IPS DF 4.7 (cell line): ENCODE measurements at regions not wholly inside any gene's neighbourhood (a gene's known extent, or its start where the extent isn't known, plus 50 kb on each side); places are given as distances from the start of the nearest gene placed in this dataset.

Experiments used
- DNase-seq: peaks from one replicate; pipeline ENCODE4 v3.0.0-alpha.2; 2013; ENCODE audit warnings: low spot score; ENCODE audit errors: extremely low read depth

DNA sequence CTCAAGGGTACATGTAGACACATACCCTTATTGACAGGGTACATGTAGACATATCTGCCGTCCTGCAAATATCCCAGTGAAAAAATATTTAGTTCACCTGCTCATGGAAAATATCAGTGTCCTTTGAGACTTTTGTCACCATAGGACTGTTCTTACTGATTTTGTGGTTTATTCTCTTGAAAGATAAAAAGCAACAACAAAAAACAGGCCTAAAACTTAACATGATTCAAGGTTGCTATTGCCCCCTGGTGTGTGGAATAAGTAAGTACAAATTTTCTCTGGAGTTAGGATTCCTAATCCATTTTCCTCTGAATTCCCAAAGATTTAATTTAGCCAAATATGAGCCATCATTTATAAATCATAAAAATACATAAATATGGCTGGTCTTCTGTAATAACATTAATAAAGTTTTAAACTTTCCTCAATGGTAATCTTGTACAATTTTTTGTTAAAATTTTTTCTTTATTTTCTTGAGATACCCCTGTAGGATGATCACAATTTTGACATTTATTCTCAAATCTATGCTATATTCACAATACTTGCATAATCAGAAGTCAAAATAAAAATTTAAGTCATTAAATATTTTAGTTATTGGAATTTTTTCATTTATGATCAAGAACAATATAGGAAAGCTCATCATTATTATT, 741.4 kb upstream of the POT1 start:
- DNase-seq = no peak

DNA sequence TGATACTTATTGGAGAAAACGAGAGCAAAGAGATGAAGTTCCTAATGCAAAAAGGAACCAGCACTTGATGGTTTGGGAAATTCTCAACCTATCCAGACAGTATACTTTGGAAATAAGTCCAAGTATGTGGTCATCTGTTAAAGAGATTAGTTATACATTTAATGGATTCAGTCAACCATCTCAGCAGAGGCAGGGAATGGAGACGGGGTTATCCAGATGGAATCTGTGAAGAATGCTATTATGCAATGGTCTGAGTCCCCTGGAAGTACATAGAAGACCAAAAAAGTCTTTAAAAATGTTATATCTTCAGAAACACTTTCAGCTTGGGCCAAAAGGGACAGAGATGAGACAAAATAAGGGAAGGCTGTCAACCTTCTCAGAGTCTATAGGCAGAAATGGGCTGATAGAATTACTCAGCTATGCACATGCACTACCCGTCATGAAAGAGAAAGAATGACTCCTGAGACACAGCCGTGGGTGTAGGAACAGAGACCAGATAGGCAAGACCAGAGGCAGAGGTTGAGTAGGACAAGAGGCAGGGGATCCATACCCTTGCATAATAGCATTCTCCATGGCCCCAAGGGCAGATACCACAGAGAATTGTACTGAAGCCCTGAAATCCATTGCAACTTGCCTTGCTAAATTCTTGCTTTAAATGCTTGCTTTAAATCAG, 738.8 kb upstream of the POT1 start:
- no peak for DNase-seq

DNA sequence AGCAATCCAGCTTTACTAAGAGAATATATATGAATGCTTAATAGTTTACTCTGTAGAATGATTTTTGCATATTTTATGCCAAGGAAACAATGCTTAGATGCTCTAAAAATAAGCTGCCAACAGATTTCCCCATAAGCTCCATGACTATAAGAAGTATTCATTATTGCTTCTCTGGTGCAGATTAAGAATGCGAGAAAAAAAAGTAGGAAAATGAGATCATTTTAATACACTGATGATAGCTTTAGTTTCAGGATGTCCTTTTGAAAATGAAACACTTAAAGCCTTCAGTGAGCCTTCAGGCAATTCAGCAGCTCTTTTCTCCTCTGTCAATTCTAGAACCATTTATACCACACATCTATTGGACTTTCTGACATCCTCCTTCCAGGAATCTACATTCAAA, 735.0 kb upstream of the POT1 start:
- DNase-seq = no peak

DNA sequence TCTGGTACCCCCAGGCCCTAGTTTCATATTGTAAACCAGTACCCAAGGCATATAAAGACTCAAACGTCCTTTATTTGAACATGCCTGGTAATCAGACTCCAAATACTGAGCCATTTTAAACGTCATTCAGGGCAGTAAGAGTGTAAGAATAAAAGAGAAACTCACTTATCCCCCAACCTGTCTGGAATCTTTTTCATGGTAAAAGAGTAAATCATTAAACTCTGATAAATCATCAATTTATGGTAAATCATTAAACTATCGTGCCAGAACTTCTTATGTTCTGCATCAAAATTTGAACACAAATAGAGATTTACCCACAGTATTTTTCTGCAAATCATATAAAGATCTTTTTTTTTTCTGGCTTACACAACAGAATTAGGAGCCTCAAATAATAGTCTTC, 734.3 kb upstream of the POT1 start:
- DNase-seq = no peak

DNA sequence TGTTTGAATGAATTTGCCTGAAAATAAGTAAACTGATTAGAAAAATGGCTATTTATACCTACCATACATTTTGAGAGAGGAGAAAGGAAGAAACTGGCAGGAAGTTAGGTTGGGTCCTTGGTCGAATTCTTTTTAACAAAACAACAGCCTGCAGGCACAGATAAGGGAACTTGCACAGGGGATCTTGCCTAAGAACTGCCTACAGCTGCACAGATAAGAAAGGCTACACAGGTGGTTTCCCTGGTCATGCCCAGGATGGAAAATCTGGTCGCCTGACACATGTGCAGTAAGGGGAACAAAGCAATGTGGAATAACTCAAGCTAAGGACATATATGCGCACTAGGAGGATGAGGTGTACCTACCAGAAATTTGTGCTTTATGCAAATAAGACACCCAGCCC, 732.1 kb upstream of the POT1 start:
- no peak for DNase-seq

DNA sequence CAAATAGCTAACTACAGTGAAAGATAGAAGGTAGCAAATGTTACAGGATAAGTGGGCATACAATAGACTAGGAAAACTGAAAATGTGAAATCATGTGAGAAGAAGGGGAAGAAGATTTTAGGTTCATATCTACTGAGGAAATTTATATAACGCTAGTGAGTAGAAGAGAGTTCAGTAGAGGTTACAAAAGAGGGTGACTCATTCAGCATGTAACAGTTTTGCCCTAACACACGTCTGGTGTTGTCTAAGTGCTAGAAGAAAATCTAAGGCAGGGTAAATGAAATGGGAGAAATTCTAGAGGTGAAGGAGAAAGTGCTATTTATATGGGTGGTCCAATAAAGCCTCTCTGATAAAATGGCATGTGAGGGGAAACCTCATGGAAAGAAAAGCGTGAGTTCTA, 731.4 kb upstream of the POT1 start:
- DNase-seq = no peak

DNA sequence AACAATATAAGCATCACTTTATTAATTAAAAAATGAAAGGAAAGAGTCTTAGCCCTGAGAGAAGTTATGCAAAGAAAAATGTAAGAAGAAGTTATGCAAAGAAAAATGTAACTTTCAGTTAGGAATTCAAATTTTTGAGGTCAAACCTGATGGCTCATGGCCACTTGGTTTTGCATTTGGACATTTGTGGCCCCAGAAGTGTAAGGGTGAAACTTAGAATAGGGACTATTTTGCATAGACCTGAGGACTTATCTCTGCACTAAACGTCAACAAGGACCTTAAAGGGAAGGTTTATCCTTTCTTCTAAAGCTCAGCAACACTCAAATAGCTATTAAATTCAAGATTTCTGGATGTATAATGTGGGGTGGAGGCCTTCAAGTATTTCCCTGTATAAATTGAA, 724.5 kb upstream of the POT1 start:
- no peak for DNase-seq

DNA sequence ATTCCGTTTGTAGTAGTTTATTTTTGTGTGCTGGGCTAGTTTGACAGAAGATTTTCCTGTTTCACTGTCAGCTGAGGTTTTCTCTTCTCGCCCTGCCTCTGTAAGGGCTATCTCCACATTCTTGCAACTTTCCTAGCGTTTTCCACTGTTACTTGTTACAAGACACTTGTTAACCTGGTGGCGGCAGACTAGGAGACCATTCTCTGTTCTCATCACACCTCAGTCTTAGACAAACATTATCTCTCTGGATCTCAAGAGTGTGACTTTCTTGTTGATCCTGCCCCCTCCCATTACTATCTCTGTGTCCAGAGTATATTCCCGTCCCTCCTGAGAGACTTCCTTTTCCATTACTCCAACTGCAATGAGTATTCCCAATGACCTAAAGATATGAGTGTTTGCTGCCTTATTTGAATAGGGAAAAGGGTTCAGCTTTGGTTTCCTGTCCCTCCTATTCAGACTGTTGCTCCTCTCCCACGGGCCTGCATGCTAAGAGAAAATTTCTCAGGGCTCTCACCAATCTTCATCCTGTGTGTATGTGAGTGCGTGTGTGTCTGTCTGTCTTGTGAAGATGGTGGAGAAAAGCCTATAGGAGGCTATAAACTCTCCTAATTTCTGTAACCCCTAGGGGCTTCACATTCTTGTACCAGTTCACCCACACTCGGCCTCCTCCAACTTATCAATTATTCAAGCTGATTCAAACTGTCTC, 722.4 kb upstream of the POT1 start:
- no peak for DNase-seq

DNA sequence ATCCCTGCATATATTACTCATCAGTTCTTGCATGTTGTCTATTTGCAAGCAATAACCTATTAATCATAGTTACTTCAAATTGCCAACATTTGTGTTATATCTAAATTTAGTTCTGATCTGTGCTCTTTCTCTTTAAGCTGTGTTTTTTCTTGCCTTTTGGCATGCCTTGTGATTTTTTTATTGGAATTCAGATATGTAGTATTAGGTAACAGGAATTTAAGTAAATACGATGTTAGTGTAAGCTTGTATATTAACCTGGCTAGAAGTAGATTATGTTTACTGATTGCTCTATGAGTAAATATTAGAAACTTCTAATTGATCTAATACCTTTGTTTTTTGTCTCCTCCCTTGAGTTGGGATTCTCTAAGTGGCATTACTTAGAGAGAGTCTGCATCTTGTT, 718.9 kb upstream of the POT1 start:
- DNase-seq = no peak

DNA sequence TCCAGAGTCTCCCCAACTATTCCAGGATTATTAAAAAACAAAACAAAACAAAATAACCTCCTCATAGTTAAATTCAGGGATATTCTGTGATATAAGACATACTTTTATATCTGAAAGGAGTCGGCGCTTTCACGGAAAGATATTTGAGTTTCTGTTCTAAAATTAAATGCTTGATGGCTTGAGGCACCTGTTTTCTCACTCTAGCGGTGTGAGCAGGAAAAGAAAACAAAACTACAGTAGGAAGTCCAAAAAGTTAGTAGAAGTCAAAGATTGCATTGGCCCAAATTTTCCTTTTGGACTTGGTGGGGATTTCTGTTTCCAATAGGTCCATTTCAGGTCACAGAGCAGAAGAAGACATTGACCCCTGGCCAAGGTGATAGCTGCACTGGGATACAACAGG, 716.1 kb upstream of the POT1 start:
- DNase-seq = no peak

DNA sequence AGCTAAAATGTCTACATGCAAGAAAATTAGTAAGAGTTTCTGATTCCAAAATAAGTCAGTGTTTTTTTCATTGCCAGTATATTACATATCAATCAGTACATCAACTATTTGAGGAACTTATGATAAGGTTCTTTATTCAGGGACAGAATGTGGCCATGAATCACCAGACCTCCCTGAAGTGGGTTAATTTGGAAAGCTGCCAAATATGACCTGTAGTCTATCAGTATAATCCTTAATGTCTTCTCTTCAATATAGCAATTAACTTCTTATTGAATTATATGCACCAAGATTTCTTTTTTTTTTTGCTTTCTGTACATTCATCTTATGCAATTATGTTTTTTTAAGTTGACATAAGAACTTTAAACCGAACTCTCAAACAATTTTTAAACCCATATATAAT, 714.5 kb upstream of the POT1 start:
- DNase-seq = no peak

DNA sequence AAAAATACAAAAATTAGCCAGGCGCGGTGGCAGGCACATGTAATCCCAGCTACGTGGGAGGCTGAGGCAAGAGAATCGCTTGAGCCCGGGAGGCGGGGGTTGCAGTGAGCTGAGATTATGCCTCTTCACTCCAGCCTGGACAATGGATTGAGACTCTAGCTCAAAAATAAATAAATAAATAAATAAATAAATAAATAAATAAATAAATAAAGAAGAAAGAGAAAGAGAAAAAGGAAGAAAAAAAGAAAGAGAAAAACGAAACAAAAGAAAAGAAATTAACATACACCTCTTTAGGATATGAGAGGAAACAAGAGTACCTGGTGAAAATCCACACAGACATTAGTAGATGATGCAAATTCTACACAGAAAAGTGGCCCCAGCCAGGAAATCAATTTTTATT, 713.7 kb upstream of the POT1 start:
- no peak for DNase-seq

DNA sequence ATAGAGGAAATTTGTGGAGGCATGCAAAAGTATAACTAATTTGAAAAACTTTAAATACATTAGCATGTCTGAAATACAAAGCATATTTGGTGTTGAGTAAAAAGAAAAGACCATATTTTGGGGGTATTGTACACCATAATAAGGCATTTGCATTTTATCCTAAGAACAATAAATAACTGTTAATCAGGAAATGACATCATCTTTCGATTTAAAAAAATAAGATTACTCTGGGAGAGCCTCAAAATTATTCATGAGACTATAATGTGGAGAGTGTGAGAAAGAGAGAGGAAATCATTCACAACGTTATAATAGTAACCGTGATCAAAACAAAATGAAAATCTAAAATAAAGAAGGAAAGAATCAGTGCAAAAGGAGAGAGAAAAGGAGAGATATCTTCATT, 712.3 kb upstream of the POT1 start:
- DNase-seq = no peak

DNA sequence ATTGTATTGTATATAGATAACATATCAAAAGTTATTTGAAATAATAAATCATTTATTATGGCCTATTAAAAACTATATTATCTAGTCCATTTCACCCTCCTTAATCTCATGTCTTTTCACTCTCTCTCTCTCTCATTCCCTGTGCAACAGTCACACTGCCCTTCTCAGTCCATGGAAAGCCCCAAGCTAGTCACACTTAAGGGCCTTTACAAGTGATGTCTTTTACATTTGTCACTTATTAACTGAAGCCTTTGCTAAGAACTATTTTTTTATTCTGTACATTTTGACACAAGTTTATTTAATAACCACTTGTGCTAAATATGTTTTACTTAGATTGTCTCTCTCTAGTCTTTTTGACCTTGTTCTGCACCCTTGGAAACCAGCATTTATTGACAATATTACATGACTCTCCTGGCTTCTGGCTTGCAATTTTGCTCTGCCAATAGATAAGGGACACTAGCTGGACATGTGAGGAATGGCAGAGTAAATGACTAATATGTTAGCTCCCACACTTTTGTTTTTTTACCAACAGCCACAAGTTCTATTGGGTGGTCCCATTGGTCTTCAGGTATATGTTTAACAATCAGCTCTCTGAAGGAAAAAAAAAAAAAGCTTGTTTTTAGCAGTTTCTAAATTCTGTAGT, 706.8 kb upstream of the POT1 start:
- DNase-seq = no peak

DNA sequence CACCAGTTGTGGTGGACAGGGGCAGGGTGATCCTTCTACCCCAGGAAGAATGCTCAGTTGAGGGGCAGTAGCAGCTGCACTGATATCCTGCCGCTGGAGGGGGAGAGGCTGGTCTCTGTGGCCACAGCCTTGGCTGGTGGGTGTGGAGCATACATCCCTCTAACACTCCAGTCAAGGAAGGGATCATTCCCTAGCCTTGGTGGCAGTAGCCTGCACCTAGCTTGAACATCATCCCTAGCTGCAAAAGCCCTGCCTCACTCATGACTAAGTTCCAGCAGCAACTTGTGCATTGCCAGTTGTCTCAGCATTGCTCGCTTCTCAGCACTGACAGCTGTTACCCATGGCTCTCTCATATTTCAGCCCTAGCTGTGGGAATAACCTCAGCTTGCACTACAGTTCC, 688.9 kb upstream of the POT1 start:
- no peak for DNase-seq

DNA sequence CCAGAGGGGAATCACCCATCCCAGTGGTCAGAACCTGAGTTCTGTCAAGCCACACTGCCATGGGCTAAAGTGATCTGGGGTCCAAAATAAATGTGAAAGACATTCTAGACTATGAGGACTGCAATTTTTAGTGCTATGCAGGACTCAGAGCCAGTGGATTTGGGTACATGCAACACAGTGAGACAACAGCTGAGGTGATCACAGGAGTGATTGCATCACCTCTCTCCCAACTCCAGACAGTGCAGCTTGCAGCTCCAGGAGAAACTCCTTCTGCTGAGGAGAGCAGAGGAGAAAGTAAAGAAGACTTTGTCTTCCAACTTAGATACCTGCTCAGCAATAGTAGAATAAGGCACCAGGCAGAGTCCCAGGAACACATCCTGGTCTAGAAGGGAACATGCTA, 682.0 kb upstream of the POT1 start:
- no peak for DNase-seq

DNA sequence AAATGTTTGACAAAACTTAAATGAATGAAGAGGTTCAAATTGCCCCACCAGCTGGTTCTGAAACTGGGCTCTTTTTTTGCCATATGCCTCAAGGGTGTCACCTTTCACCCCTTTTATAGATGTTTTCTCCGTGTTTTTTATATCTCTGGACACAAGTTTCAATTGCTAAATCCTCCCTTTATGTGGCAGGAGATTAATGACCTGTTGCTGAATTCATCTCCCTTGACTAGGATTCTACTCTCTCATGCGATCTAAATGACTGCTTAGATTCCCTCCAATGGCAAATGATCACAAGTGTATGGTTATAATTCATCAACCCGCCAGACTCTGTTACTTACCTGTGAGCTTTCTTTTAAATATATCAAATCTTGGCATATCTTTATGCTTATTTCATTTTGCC, 677.0 kb upstream of the POT1 start:
- no peak for DNase-seq

DNA sequence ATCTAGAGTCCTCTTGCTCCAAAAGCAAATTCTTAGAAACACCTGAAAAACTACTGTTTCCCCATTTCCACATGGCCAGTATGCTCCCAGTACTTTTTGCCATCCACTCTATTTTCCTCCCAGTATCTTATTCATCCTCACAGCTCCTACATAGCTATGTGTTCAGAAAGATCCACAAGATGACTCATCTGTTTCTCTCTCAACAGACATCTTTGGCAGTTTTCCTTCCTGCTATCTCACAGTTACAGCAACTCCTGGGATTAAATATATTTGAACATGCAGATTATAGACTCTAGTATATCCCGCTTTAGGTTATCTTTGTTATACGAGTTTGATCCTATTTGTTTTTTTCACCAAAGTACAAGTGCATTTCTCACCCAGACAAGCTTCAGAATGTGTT, 675.6 kb upstream of the POT1 start:
- no peak for DNase-seq

DNA sequence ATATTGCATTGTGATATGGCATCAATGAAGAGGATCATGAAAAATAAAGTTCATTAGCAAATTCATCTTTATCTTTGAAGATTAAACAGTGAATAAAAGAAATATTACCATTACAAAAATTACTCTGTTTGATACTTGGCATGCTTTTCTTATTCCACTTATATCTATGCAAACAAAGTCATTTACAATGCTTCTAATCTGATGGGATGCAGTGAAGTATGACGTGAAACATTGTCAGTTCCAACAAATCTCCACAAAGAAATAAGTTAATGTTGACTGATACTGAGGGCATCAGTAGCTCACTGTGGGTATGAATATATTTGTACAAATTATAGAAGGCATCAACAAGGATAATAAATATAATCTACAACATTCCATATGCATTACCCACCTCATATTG, 672.8 kb upstream of the POT1 start:
- no peak for DNase-seq

DNA sequence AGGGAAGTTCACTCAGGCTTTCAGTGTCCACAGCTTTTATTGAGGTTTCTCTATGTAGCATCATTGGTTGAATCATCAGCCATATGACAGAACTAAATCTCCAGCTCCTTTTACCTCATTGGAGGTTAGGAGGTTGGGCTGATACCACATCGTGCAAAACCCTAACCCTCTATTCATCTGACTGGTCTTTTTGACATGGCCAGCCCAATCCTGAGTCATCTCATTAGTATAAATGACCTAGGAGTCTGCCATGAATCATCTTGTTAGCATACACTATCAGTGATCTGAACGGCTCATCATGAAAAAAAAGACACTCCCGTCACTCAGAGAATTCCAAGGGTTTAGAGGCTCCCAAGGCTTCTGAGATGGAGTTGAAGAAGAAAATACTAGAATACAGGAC, 669.8 kb upstream of the POT1 start:
- DNase-seq = no peak

DNA sequence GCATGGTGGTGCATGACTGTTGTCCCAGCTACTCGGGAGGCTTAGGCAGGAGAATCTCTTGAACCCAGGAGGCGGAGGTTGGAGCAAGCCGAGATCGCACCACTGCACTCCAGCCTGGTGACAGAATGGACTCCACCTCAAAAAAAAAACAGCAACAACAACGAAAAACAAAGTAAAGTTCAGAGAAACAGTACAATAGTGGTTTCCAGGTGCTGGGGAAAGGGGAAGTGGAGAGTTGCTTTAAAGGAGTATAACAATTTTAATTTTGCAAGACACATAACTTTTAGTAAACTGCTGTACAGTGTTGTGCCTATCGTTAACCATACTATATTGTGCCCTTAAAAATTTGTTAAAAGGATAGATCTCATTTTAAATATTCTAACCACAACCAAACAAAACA, 662.7 kb upstream of the POT1 start:
- no peak for DNase-seq

DNA sequence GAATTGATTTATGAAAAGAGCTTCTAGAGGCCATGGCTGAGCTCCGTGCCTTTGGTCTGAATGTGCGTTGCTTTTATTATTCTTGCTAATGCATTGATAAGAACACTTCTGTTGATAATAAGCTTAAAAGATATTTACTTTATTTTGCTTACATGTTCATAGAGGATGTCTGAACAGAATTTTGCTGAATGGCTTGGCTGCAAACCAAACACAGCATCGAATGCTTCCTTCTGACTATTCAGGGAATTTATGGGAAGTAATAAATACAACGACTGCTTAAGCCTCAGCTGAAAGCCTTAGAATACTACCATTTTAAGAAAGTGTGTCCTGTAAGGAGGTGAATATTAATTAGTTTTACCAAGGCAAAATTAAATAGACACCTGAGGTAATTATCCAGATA, 643.5 kb upstream of the POT1 start:
- no peak for DNase-seq

DNA sequence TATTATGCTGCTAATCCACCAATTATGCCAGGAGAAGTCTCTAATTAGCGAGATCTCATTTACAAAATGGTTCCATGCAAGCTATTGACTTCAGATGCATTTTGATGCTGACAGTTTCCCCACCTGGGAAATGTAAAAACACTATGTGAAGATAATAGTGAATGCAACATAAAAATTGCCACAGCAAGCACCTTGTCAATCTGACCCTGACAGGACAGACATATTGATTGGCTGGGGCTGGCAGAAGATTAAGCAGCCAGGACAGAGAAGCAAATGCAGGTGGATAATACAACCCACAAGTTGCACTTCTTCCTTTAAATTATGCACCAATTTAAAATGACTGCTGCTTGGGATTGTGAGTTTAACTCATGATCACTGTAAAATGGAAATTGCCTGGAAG, 642.8 kb upstream of the POT1 start:
- DNase-seq = no peak
